HCT116 (cell line): ENCODE measurements at regions not wholly inside any gene's neighbourhood (a gene's known extent, or its start where the extent isn't known, plus 50 kb on each side); places are given as distances from the start of the nearest gene placed in this dataset.

Experiments used
- CTCF ChIP-seq, 3 experiments: fragments of 200-600 bp in 1 of 3; sonication (generic) in 1 of 3; IDR thresholded peaks in 2 of 3; conservative IDR thresholded peaks in 1 of 3; 2 replicates each; pipeline ENCODE4 v1.5.1; 2012 to 2017; ENCODE audit warnings: low read depth in 2 of 3, low read length in 2 of 3, antibody characterized with exemption in 1 of 3, borderline replicate concordance in 1 of 3, control low read depth in 1 of 3, mild to moderate bottlenecking in 1 of 3, mixed read lengths in 1 of 3, mixed run types in 1 of 3, moderate library complexity in 1 of 3; ENCODE audit not compliant: insufficient read depth in 1 of 3
- EGR1 ChIP-seq: IDR thresholded peaks from 2 replicates; pipeline ENCODE4 v1.6.1; 2012; ENCODE audit warnings: low read depth
- ELF1 ChIP-seq: IDR thresholded peaks from 2 replicates; pipeline ENCODE4 v1.6.1; 2012; ENCODE audit warnings: low read depth, borderline replicate concordance
- EZH2 ChIP-seq: fragments of 200-600 bp; sonication (generic); IDR thresholded peaks from 2 replicates; pipeline ENCODE4 v1.6.1; 2017; ENCODE audit warnings: antibody characterized with exemption, mixed run types
- JUND ChIP-seq: IDR thresholded peaks from 2 replicates; pipeline ENCODE4 v1.6.1; 2012
- POLR2A ChIP-seq: IDR thresholded peaks from 2 replicates; pipeline ENCODE4 v1.7.0; 2011; ENCODE audit warnings: borderline replicate concordance; ENCODE audit not compliant: insufficient read depth, insufficient read length; ENCODE audit errors: extremely low read depth
- POLR2AphosphoS5 ChIP-seq: IDR thresholded peaks from 2 replicates; pipeline ENCODE4 v1.6.1; 2011; ENCODE audit warnings: mild to moderate bottlenecking, low read depth, low read length, moderate library complexity
- SIN3A ChIP-seq: IDR thresholded peaks from 2 replicates; pipeline ENCODE4 v1.6.1; 2012; ENCODE audit warnings: low read depth

GRCh38 chr4:111269439-111269838, 646.6 kb upstream of the PITX2 start:
- TF ChIP-seq POLR2A, result no peak
- TF ChIP-seq POLR2AphosphoS5, result no peak
- no peak for TF ChIP-seq CTCF (IDR thresholded peaks at IDR 0.05 in 2 of 3, conservative IDR thresholded peaks at IDR 0.05 in 1 of 3; ENCODE audit: borderline replicate concordance in 1 of 3, insufficient read depth in 1 of 3, low read depth in 2 of 3, low read length in 2 of 3)
- TF ChIP-seq SIN3A, result no peak
- TF ChIP-seq ELF1, result no peak
- no peak for TF ChIP-seq JUND
- no peak for TF ChIP-seq EZH2
- TF ChIP-seq EGR1, result no peak
